K562 (cell line): ENCODE measurements at regions not wholly inside any gene's neighbourhood (a gene's known extent, or its start where the extent isn't known, plus 50 kb on each side); places are given as distances from the start of the nearest gene placed in this dataset.

Source experiments
- CREB1 ChIP-seq, 2 experiments: sonication (generic) in 1 of 2; formaldehyde crosslinking in 1 of 2; IDR thresholded peaks; 2 replicates each; pipeline versions ENCODE4 v1.6.1 to v1.8.0; 2012 to 2022; ENCODE audit warnings: inconsistent platforms in 1 of 2, mild to moderate bottlenecking in 1 of 2, missing genetic modification reagents in 1 of 2, moderate library complexity in 1 of 2
- JUN ChIP-seq, 2 experiments: sonication (generic) in 1 of 2; formaldehyde crosslinking in 1 of 2; IDR thresholded peaks; 2 replicates each; pipeline versions ENCODE4 v1.6.1 to v1.8.0; 2012 to 2022; ENCODE audit warnings: borderline replicate concordance in 2 of 2, mild to moderate bottlenecking in 2 of 2, improper control_type of control experiment in 1 of 2, low read depth in 1 of 2, low read length in 1 of 2, missing genetic modification reagents in 1 of 2
- JUND ChIP-seq, 2 experiments: IDR thresholded peaks; 2 replicates in 1 of 2; 3 replicates in 1 of 2; pipeline ENCODE4 v1.6.1; 2011; ENCODE audit warnings: borderline replicate concordance in 2 of 2, low read depth in 2 of 2, low read length in 2 of 2, improper control_type of control experiment in 1 of 2, missing biosample characterization in 1 of 2, missing genetic modification characterization in 1 of 2, missing genetic modification reagents in 1 of 2
- MYC ChIP-seq, 2 experiments: fragments of 250-450 bp in 1 of 2; sonication (Bioruptor Pico) in 1 of 2; IDR thresholded peaks; 2 replicates each; pipeline versions ENCODE4 v1.5.1 to v1.6.1; 2012 to 2021; ENCODE audit warnings: low read depth in 2 of 2, borderline replicate concordance in 1 of 2, improper control_type of control experiment in 1 of 2, low read length in 1 of 2, mild to moderate bottlenecking in 1 of 2, moderate library complexity in 1 of 2
- NFE2L1 ChIP-seq: fragments of 450-650 bp; IDR thresholded peaks from 2 replicates; pipeline ENCODE4 v1.6.1; 2016; ENCODE audit warnings: missing genetic modification characterization, low read depth, mild to moderate bottlenecking, missing compliant biosample characterization, moderate library complexity, borderline replicate concordance
- RBBP5 ChIP-seq: fragments of 200-600 bp; sonication (generic); IDR thresholded peaks from 2 replicates; pipeline ENCODE4 v1.6.1; 2012; ENCODE audit warnings: borderline replicate concordance, mild to moderate bottlenecking, low read length, control low read depth, inconsistent platforms; ENCODE audit not compliant: insufficient read depth, poor library complexity, severe bottlenecking
- TCF7L2 ChIP-seq: fragments of 150-350 bp; IDR thresholded peaks from 2 replicates; pipeline ENCODE4 v1.6.1; 2016; ENCODE audit warnings: low read depth, mild to moderate bottlenecking, low read length, moderate library complexity
- ZEB2 ChIP-seq: fragments of 450-650 bp; IDR thresholded peaks from 2 replicates; pipeline ENCODE4 v1.6.1; 2016
- TF ChIP-seq, protein P1 (sequence below), 3 experiments: IDR thresholded peaks in 2 of 3; conservative IDR thresholded peaks in 1 of 3; 2 replicates each; pipeline ENCODE4 v1.5.1; 2011 to 2012; ENCODE audit warnings: low read length in 3 of 3, mild to moderate bottlenecking in 3 of 3, control low read depth in 2 of 3, improper control_type of control experiment in 1 of 3, inconsistent platforms in 1 of 3, low read depth in 1 of 3, mixed read lengths in 1 of 3, moderate library complexity in 1 of 3; ENCODE audit not compliant: insufficient read depth in 2 of 3
- TF ChIP-seq, protein P2 (sequence below): sonication (generic); formaldehyde crosslinking; IDR thresholded peaks from 2 replicates; pipeline ENCODE4 v1.8.1; 2022; ENCODE audit warnings: missing genetic modification reagents
- TF ChIP-seq, protein P3 (sequence below): sonication (generic); formaldehyde crosslinking; IDR thresholded peaks from 2 replicates; pipeline ENCODE4 v1.8.1; 2023; ENCODE audit warnings: mild to moderate bottlenecking, missing genetic modification reagents
- TF ChIP-seq, protein P4 (sequence below): sonication (generic); formaldehyde crosslinking; IDR thresholded peaks from 2 replicates; pipeline ENCODE4 v1.8.0; 2023; ENCODE audit warnings: mild to moderate bottlenecking, missing genetic modification reagents
- TF ChIP-seq, protein P5 (sequence below): sonication (generic); formaldehyde crosslinking; IDR thresholded peaks from 2 replicates; pipeline ENCODE4 v1.8.0; 2022; ENCODE audit warnings: mild to moderate bottlenecking, missing genetic modification reagents
- TF ChIP-seq, protein P6 (sequence below): fragments of 250-450 bp; sonication (Bioruptor Pico); IDR thresholded peaks from 2 replicates; pipeline ENCODE4 v1.8.0; 2022; ENCODE audit warnings: moderate library complexity, mild to moderate bottlenecking, inconsistent platforms

DNA sequence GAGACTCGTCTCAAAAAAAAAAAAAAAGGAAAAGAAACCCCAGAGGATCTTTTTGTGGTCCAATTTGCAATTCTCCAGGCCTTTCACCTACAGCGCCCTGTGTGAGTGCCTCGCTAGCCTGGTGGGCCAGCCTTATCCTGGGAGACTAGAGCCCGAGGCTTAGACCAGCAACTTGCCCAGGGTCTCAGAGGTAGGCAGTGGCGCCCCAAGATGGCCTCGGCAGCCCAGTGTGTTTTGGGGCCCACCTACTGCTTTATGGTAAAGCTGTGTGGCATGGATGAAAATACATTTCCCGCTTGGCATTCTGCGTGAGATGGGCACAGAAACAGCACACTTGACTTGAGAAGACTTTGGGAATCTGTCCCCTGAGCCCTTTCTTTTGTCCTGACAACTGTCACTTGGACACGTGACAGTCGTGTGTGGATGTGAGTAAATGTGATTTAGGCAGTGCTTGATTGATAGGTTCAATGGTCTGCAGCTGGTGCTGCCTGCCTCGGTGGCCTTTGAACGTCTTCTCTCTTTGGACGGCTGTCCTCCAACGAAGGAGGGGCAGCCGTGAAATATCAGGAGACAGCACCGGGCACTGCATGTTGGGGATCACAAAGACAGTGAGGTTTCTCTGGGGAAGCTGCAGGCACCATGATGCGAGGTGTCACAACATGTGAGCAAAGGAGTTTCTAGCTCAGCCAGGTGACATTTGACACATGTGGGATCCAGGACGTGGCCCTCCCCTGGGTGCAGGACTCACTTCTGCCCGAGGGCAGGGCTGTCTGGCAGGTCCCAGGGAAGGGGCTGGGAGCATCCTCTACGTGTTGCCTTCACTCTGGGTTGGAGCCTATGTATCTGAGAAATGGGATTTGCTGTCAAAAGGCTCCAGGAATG is 209.5 kb upstream of the TWIST2 start:
- TF ChIP-seq, protein P1, sequence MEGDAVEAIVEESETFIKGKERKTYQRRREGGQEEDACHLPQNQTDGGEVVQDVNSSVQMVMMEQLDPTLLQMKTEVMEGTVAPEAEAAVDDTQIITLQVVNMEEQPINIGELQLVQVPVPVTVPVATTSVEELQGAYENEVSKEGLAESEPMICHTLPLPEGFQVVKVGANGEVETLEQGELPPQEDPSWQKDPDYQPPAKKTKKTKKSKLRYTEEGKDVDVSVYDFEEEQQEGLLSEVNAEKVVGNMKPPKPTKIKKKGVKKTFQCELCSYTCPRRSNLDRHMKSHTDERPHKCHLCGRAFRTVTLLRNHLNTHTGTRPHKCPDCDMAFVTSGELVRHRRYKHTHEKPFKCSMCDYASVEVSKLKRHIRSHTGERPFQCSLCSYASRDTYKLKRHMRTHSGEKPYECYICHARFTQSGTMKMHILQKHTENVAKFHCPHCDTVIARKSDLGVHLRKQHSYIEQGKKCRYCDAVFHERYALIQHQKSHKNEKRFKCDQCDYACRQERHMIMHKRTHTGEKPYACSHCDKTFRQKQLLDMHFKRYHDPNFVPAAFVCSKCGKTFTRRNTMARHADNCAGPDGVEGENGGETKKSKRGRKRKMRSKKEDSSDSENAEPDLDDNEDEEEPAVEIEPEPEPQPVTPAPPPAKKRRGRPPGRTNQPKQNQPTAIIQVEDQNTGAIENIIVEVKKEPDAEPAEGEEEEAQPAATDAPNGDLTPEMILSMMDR (IDR thresholded peaks at IDR 0.05 in 2 of 3, conservative IDR thresholded peaks at IDR 0.05 in 1 of 3; ENCODE audit: insufficient read depth in 2 of 3, low read depth in 1 of 3, low read length in 3 of 3): no peak
- TF ChIP-seq, protein P2, sequence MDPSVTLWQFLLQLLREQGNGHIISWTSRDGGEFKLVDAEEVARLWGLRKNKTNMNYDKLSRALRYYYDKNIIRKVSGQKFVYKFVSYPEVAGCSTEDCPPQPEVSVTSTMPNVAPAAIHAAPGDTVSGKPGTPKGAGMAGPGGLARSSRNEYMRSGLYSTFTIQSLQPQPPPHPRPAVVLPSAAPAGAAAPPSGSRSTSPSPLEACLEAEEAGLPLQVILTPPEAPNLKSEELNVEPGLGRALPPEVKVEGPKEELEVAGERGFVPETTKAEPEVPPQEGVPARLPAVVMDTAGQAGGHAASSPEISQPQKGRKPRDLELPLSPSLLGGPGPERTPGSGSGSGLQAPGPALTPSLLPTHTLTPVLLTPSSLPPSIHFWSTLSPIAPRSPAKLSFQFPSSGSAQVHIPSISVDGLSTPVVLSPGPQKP (CRISPR knock-in tag): no peak
- TF ChIP-seq RBBP5: no peak
- no peak for TF ChIP-seq CREB1 (IDR thresholded peaks at IDR 0.05)
- TF ChIP-seq CREB1 (CRISPR knock-in tag; IDR thresholded peaks at IDR 0.05): no peak
- TF ChIP-seq JUND (IDR thresholded peaks at IDR 0.05; ENCODE audit: borderline replicate concordance, low read depth, low read length): no peak
- no peak for TF ChIP-seq JUND (tag; IDR thresholded peaks at IDR 0.05; ENCODE audit: borderline replicate concordance, low read depth, low read length)
- TF ChIP-seq MYC (IDR thresholded peaks at IDR 0.05; ENCODE audit: low read depth, low read length): no peak
- no peak for TF ChIP-seq MYC (CRISPR knock-in tag; IDR thresholded peaks at IDR 0.05; ENCODE audit: borderline replicate concordance, low read depth)
- TF ChIP-seq TCF7L2: no peak
- TF ChIP-seq, protein P3, sequence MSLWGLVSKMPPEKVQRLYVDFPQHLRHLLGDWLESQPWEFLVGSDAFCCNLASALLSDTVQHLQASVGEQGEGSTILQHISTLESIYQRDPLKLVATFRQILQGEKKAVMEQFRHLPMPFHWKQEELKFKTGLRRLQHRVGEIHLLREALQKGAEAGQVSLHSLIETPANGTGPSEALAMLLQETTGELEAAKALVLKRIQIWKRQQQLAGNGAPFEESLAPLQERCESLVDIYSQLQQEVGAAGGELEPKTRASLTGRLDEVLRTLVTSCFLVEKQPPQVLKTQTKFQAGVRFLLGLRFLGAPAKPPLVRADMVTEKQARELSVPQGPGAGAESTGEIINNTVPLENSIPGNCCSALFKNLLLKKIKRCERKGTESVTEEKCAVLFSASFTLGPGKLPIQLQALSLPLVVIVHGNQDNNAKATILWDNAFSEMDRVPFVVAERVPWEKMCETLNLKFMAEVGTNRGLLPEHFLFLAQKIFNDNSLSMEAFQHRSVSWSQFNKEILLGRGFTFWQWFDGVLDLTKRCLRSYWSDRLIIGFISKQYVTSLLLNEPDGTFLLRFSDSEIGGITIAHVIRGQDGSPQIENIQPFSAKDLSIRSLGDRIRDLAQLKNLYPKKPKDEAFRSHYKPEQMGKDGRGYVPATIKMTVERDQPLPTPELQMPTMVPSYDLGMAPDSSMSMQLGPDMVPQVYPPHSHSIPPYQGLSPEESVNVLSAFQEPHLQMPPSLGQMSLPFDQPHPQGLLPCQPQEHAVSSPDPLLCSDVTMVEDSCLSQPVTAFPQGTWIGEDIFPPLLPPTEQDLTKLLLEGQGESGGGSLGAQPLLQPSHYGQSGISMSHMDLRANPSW: no peak
- TF ChIP-seq, protein P4, sequence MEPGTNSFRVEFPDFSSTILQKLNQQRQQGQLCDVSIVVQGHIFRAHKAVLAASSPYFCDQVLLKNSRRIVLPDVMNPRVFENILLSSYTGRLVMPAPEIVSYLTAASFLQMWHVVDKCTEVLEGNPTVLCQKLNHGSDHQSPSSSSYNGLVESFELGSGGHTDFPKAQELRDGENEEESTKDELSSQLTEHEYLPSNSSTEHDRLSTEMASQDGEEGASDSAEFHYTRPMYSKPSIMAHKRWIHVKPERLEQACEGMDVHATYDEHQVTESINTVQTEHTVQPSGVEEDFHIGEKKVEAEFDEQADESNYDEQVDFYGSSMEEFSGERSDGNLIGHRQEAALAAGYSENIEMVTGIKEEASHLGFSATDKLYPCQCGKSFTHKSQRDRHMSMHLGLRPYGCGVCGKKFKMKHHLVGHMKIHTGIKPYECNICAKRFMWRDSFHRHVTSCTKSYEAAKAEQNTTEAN (CRISPR knock-in tag): no peak
- TF ChIP-seq NFE2L1: no peak
- TF ChIP-seq, protein P5, sequence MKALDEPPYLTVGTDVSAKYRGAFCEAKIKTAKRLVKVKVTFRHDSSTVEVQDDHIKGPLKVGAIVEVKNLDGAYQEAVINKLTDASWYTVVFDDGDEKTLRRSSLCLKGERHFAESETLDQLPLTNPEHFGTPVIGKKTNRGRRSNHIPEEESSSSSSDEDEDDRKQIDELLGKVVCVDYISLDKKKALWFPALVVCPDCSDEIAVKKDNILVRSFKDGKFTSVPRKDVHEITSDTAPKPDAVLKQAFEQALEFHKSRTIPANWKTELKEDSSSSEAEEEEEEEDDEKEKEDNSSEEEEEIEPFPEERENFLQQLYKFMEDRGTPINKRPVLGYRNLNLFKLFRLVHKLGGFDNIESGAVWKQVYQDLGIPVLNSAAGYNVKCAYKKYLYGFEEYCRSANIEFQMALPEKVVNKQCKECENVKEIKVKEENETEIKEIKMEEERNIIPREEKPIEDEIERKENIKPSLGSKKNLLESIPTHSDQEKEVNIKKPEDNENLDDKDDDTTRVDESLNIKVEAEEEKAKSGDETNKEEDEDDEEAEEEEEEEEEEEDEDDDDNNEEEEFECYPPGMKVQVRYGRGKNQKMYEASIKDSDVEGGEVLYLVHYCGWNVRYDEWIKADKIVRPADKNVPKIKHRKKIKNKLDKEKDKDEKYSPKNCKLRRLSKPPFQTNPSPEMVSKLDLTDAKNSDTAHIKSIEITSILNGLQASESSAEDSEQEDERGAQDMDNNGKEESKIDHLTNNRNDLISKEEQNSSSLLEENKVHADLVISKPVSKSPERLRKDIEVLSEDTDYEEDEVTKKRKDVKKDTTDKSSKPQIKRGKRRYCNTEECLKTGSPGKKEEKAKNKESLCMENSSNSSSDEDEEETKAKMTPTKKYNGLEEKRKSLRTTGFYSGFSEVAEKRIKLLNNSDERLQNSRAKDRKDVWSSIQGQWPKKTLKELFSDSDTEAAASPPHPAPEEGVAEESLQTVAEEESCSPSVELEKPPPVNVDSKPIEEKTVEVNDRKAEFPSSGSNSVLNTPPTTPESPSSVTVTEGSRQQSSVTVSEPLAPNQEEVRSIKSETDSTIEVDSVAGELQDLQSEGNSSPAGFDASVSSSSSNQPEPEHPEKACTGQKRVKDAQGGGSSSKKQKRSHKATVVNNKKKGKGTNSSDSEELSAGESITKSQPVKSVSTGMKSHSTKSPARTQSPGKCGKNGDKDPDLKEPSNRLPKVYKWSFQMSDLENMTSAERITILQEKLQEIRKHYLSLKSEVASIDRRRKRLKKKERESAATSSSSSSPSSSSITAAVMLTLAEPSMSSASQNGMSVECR: no peak
- no peak for TF ChIP-seq JUN (IDR thresholded peaks at IDR 0.05; ENCODE audit: borderline replicate concordance, low read depth, low read length)
- no peak for TF ChIP-seq JUN (CRISPR knock-in tag; IDR thresholded peaks at IDR 0.05; ENCODE audit: borderline replicate concordance)
- TF ChIP-seq, protein P6, sequence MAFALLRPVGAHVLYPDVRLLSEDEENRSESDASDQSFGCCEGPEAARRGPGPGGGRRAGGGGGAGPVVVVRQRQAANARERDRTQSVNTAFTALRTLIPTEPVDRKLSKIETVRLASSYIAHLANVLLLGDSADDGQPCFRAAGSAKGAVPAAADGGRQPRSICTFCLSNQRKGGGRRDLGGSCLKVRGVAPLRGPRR (CRISPR knock-in tag): no peak
- TF ChIP-seq ZEB2: no peak
